ENCODE measurements at regions not wholly inside any gene's neighbourhood (a gene's known extent, or its start where the extent isn't known, plus 50 kb on each side); places are given as distances from the start of the nearest gene placed in this dataset.

DNA sequence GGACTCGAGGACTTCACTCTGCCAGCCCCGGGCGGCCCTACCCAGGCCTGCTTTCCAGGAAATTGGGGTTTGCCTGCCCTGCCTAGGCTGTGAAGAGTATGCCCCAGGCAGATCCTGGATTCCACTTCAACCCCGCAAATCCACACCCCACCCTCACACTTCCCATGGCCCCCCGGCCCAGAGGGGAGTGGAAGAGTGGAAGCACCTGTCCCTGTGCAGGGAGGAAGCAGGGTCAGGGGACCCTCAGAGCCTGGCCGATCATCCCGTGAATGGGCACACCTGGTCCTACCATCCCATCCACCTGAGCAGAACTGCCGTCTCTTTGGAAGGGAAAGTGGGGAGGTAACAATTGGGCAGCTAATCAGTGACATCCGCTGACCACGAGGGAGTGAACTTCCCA, 245.2 kb downstream of the EIPR1 start:
- CTCF ChIA-PET = no interaction called here
- no peak for TF ChIP-seq CTCF (IDR thresholded peaks at IDR 0.05; ENCODE audit: insufficient read depth, low read depth, low read length)
- no peak for DNase-seq (ENCODE audit: low read depth)
- no peaks in the 10 kb centered on the region for H3K36me3 ChIP-seq (ENCODE audit: control insufficient read depth, insufficient read depth, low read length)
- no peak overlapping the region for H3K4me3 ChIP-seq (ENCODE audit: low read depth, low read length)
- H3K27me3 ChIP-seq (ENCODE audit: control insufficient read depth, insufficient read depth, low read length) = no peaks in the 10 kb centered on the region
- POLR2A ChIA-PET = no interaction called here

- POLR2A ChIA-PET = no interaction called here
- no peak for TF ChIP-seq CTCF (IDR thresholded peaks at IDR 0.05; ENCODE audit: insufficient read depth, low read depth, low read length)
- CTCF ChIA-PET = interaction anchor here (1.0 kb wide), 1 partner anchor 330 kb away, joined by 3 read pairs; no protein-coding TSS in a partner anchor
- H3K36me3 ChIP-seq (ENCODE audit: control insufficient read depth, insufficient read depth, low read length) = no peaks in the 10 kb centered on the region
- no peaks in the 10 kb centered on the region for H3K27me3 ChIP-seq (ENCODE audit: control insufficient read depth, insufficient read depth, low read length)
- no peak for DNase-seq (ENCODE audit: low read depth)
- H3K4me3 ChIP-seq (ENCODE audit: low read depth, low read length) = no peak overlapping the region
Measured at GRCh38 chr2:3131636-3132326, 245.8 kb downstream of the EIPR1 start.

DNA sequence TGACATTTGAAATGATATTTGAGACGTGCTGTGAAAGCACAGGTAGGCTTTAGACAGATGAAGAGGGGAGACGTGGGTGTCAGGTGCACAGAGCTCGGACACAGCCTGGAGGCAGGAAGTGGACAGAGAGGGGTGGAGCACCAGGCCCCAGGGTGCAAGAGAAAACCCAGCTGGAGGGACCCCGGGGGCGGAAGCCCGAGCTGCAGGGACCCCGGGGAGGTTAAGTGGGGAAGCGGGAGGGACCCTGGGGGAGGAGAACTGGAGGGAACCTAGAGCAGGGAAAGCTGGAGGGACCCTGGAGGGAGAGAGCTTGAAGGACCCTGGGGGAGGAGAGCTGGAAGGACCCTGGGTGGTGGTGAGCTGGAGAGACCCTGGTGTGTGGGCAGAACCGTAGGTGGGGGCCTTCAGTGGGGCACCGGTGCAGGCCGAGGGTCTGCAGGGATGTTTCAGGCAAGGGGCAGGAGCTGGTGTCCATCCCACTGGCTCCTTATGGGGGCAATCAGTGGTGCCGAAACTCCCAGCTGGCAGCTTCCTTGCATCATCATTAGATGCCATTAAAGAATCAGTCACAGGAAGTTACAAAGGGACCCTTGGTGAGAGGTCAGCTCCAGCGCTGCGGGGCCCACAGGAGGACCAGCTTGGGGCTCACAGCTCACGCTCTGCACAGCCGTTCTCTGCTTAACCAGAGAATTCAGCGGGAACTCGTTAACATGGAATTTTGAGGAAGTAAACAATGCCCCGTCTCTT, 246.6 kb downstream of the EIPR1 start:
- CTCF ChIA-PET = interaction anchor here (1.0 kb wide), 1 partner anchor 331 kb away, joined by 3 read pairs; no protein-coding TSS in a partner anchor
- POLR2A ChIA-PET = no interaction called here
- H3K4me3 ChIP-seq (ENCODE audit: low read depth, low read length) = no peak overlapping the region
- TF ChIP-seq CTCF (IDR thresholded peaks at IDR 0.05; ENCODE audit: insufficient read depth, low read depth, low read length) = no peak
- no peaks in the 10 kb centered on the region for H3K36me3 ChIP-seq (ENCODE audit: control insufficient read depth, insufficient read depth, low read length)
- no peak for DNase-seq (ENCODE audit: low read depth)
- no peaks in the 10 kb centered on the region for H3K27me3 ChIP-seq (ENCODE audit: control insufficient read depth, insufficient read depth, low read length)

DNA sequence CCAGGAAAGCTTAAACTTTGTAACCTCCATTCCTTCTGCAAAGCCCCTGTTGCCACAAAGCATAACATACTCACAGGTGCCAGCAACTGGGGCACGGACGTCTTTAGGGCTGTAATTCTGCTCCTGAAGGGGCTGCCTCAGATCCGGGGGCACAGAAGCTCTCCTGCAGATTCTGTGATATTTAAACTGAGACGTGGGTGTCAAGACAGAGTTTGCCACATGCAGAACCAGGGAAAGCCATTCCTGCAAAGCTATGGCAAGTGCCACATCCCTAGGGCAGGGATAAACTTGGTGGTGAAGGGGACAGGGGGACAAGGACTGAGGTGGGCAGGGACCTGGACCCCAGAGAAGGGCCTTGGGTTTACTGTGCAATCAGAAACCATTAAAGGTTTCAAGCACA, 247.2 kb downstream of the EIPR1 start:
- TF ChIP-seq CTCF (IDR thresholded peaks at IDR 0.05; ENCODE audit: insufficient read depth, low read depth, low read length) = no peak
- Histone ChIP-seq H3K27me3 (ENCODE audit: control insufficient read depth, insufficient read depth, low read length) (no peaks in the 10 kb centered on the region), H3K4me3 (ENCODE audit: low read depth, low read length) (no peak overlapping the region), H3K36me3 (ENCODE audit: control insufficient read depth, insufficient read depth, low read length) (no peaks in the 10 kb centered on the region)
- POLR2A ChIA-PET = no interaction called here
- CTCF ChIA-PET = no interaction called here
- DNase-seq (ENCODE audit: low read depth) = no peak

DNA sequence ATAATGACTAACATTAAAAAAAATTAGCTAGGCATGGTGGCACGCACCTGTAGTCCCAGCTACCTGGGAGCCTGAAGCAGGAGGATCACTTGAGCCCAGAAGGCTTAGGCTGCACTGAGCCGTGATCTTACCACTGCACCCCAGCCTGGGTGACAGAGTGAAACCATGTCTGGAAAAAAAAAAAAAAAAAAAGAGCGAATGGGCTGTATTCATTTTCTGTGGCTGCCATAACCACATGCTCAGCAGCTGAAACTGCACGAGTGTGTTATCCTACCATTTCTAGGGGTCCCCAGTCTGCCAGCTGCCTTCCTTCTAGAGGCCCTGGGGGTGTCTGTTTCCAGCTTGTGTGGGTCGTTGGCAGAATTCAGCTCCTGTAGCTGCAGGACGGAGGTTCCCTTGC, 247.8 kb downstream of the EIPR1 start:
- no peaks in the 10 kb centered on the region for H3K27me3 ChIP-seq (ENCODE audit: control insufficient read depth, insufficient read depth, low read length)
- CTCF ChIA-PET = no interaction called here
- POLR2A ChIA-PET = no interaction called here
- H3K4me3 ChIP-seq (ENCODE audit: low read depth, low read length) = no peak overlapping the region
- TF ChIP-seq CTCF (IDR thresholded peaks at IDR 0.05; ENCODE audit: insufficient read depth, low read depth, low read length) = no peak
- H3K36me3 ChIP-seq (ENCODE audit: control insufficient read depth, insufficient read depth, low read length) = no peaks in the 10 kb centered on the region
- DNase-seq (ENCODE audit: low read depth) = no peak
